PC-9 (cell line): ENCODE measurements at regions not wholly inside any gene's neighbourhood (a gene's known extent, or its start where the extent isn't known, plus 50 kb on each side); places are given as distances from the start of the nearest gene placed in this dataset.

ENCODE experiments used
- BruUV-seq: library from RNA; stranded (reverse); fragments of 400-500 nt; replicated peaks from 2 replicates; lab custom pipeline; 2021; lab: Mats Ljungman, UMichigan
- CTCF ChIA-PET: fragments of 300-600 bp; sonication (Branson Sonifier 250); formaldehyde crosslinking; loops from one replicate; lab custom pipeline; 2022; ENCODE audit warnings: antibody characterized with exemption; lab: Charles Lee
- POLR2A ChIA-PET: fragments of 300-600 bp; sonication (Branson Sonifier 250); formaldehyde crosslinking; loops from one replicate; lab custom pipeline; 2022; ENCODE audit warnings: antibody characterized with exemption; ENCODE audit not compliant: unreplicated experiment; lab: Charles Lee
- DNase-seq, 2 experiments: peaks; one replicate each; pipeline versions ENCODE4 v3.0.0 to v3.0.0-alpha.2; 2015 to 2022; ENCODE audit warnings: mixed read lengths in 1 of 2
- H2AFZ ChIP-seq: fragments of 200-600 bp; sonication (generic); 2 replicates; pipeline ENCODE4 v1.8.1; 2017; ENCODE audit warnings: antibody characterized with exemption
- H3F3A ChIP-seq: fragments of 200-600 bp; sonication (generic); 2 replicates; pipeline ENCODE4 v1.8.1; 2017; ENCODE audit warnings: antibody characterized with exemption, mild to moderate bottlenecking, low read depth; ENCODE audit not compliant: insufficient read depth
- H3K27ac ChIP-seq: fragments of 200-600 bp; sonication (generic); 2 replicates; pipeline ENCODE4 v1.6.1; 2016; ENCODE audit warnings: mixed run types
- H3K27me3 ChIP-seq: fragments of 200-600 bp; sonication (generic); 2 replicates; pipeline ENCODE4 v1.6.1; 2016; ENCODE audit warnings: low read depth, mixed run types; ENCODE audit not compliant: insufficient read depth
- H3K36me3 ChIP-seq: fragments of 200-600 bp; sonication (generic); 2 replicates; pipeline ENCODE4 v1.6.1; 2016; ENCODE audit warnings: low read depth, mixed run types
- H3K4me1 ChIP-seq: fragments of 200-600 bp; sonication (generic); replicated peaks from 2 replicates; pipeline ENCODE4 v1.6.1; 2016; ENCODE audit warnings: mixed run types; ENCODE audit not compliant: insufficient read depth
- H3K4me2 ChIP-seq: fragments of 200-600 bp; sonication (generic); 2 replicates; pipeline ENCODE4 v1.6.1; 2017; ENCODE audit warnings: mixed run types
- H3K4me3 ChIP-seq: fragments of 200-600 bp; sonication (generic); 2 replicates; pipeline ENCODE4 v1.6.1; 2016; ENCODE audit warnings: mixed run types
- H3K79me2 ChIP-seq: fragments of 200-600 bp; sonication (generic); 2 replicates; pipeline ENCODE4 v1.6.1; 2017; ENCODE audit warnings: low read depth, mixed run types
- H3K9me2 ChIP-seq: fragments of 200-600 bp; sonication (generic); 2 replicates; pipeline ENCODE4 v1.8.1; 2017; ENCODE audit warnings: mild to moderate bottlenecking; ENCODE audit not compliant: insufficient read depth
- H3K9me3 ChIP-seq: fragments of 200-600 bp; sonication (generic); 2 replicates; pipeline ENCODE4 v1.8.1; 2016; ENCODE audit warnings: low read depth; ENCODE audit not compliant: insufficient read depth
- H4K20me1 ChIP-seq: fragments of 200-600 bp; sonication (generic); 2 replicates; pipeline ENCODE4 v1.8.1; 2017; ENCODE audit not compliant: insufficient read depth
- EZH2 ChIP-seq: fragments of 200-600 bp; sonication (generic); IDR thresholded peaks from 2 replicates; pipeline ENCODE4 v1.8.0; 2017; ENCODE audit warnings: antibody characterized with exemption, low read depth
- intact Hi-C: fragments of 100-400 bp; cut with micrococcal nuclease; formaldehyde crosslinking; loops from one replicate; pipeline ENCODE4 v1.10.0; 2022; ENCODE audit not compliant: unreplicated experiment
- TF ChIP-seq, protein P1 (sequence below): fragments of 200-600 bp; sonication (generic); conservative IDR thresholded peaks from 2 replicates; pipeline ENCODE4 v1.6.1; 2017; ENCODE audit warnings: mixed run types, antibody characterized with exemption, mild to moderate bottlenecking, moderate library complexity

GRCh38 chr4:66266035-66266434, 595.7 kb upstream of the EPHA5 start:
- no peak for DNase-seq
- TF ChIP-seq, protein P1, sequence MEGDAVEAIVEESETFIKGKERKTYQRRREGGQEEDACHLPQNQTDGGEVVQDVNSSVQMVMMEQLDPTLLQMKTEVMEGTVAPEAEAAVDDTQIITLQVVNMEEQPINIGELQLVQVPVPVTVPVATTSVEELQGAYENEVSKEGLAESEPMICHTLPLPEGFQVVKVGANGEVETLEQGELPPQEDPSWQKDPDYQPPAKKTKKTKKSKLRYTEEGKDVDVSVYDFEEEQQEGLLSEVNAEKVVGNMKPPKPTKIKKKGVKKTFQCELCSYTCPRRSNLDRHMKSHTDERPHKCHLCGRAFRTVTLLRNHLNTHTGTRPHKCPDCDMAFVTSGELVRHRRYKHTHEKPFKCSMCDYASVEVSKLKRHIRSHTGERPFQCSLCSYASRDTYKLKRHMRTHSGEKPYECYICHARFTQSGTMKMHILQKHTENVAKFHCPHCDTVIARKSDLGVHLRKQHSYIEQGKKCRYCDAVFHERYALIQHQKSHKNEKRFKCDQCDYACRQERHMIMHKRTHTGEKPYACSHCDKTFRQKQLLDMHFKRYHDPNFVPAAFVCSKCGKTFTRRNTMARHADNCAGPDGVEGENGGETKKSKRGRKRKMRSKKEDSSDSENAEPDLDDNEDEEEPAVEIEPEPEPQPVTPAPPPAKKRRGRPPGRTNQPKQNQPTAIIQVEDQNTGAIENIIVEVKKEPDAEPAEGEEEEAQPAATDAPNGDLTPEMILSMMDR, result no peak
- no peak for TF ChIP-seq EZH2
- no TSS peak for BruUV-seq
- no peak overlapping the region for H3K27ac ChIP-seq
- no peaks in the 10 kb centered on the region for H4K20me1 ChIP-seq
- no peaks in the 10 kb centered on the region for H3K4me1 ChIP-seq
- no peaks in the 10 kb centered on the region for H3F3A ChIP-seq
- no peak overlapping the region for H3K4me3 ChIP-seq
- no peaks in the 10 kb centered on the region for H3K27me3 ChIP-seq
- H3K9me3 ChIP-seq, result no peaks in the 10 kb centered on the region
- H2AFZ ChIP-seq, result no peak overlapping the region
- H3K9me2 ChIP-seq, result no peaks in the 10 kb centered on the region
- no peak overlapping the region for H3K4me2 ChIP-seq
- H3K36me3 ChIP-seq, result no peaks in the 10 kb centered on the region
- H3K79me2 ChIP-seq, result no peaks in the 10 kb centered on the region
- intact Hi-C loops, result no loop called here
- ChIA-PET POLR2A (no interaction called here), CTCF (no interaction called here)

GRCh38 chr4:66252291-66252690, 582.0 kb upstream of the EPHA5 start:
- no peak for DNase-seq
- Histone ChIP-seq H3F3A (no peaks in the 10 kb centered on the region), H3K27ac (no peak overlapping the region), H3K9me2 (no peaks in the 10 kb centered on the region), H3K4me3 (no peak overlapping the region), H3K36me3 (no peaks in the 10 kb centered on the region), H3K27me3 (no peaks in the 10 kb centered on the region), H3K9me3 (no peaks in the 10 kb centered on the region), H3K4me2 (no peak overlapping the region), H3K4me1 (no peaks in the 10 kb centered on the region), H4K20me1 (no peaks in the 10 kb centered on the region), H3K79me2 (no peaks in the 10 kb centered on the region), H2AFZ (no peak overlapping the region)
- ChIA-PET CTCF (no interaction called here), POLR2A (no interaction called here)
- BruUV-seq, result no TSS peak
- no peak for TF ChIP-seq EZH2
- TF ChIP-seq, protein P1, result no peak
- intact Hi-C loops, result no loop called here

DNA sequence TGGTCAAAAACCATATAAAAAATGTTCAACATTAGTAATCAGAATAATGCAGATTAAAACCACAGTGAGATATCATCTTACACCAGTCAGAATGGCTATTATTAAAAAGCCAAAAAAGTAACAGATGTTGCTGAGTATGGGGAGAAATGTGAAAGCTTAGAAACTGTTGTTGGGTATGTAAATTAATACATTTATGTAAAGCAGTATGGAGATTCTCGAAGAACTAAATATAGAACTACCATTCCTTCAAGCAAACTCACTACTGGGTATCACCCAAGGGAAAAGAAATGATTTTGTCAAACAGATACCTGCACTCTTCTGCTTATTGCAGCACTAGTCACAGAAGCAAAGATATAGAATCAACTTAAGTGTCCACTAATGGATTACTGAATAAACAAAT, 576.4 kb upstream of the EPHA5 start:
- Histone ChIP-seq H3K4me3 (no peak overlapping the region), H3K9me2 (no peaks in the 10 kb centered on the region), H2AFZ (no peak overlapping the region), H3K4me1 (no peaks in the 10 kb centered on the region), H4K20me1 (no peaks in the 10 kb centered on the region), H3K27me3 (no peaks in the 10 kb centered on the region), H3F3A (no peaks in the 10 kb centered on the region), H3K79me2 (no peaks in the 10 kb centered on the region), H3K27ac (no peak overlapping the region), H3K9me3 (no peaks in the 10 kb centered on the region), H3K4me2 (no peak overlapping the region), H3K36me3 (no peaks in the 10 kb centered on the region)
- DNase-seq, result no peak
- POLR2A ChIA-PET, result interaction anchor here (0.7 kb wide), 1 partner anchor 742 kb away, joined by 10 read pairs; no protein-coding TSS in a partner anchor
- CTCF ChIA-PET, result no interaction called here
- intact Hi-C loops, result no loop called here
- BruUV-seq, result no TSS peak
- TF ChIP-seq, protein P1, result no peak
- no peak for TF ChIP-seq EZH2
